ENCODE measurements at regions not wholly inside any gene's neighbourhood (a gene's known extent, or its start where the extent isn't known, plus 50 kb on each side); places are given as distances from the start of the nearest gene placed in this dataset.

- ATAC-seq (ENCODE audit: poor library complexity) (no peak), DNase-seq (no peak)
- intact Hi-C loops (cut with DNase I, micrococcal nuclease) = no loop called here
- POLR2A ChIA-PET = no interaction called here
- no peak for TF ChIP-seq CTCF (IDR thresholded peaks at IDR 0.05)
- no peak overlapping the region for H3K27ac Mint-ChIP-seq
- Histone ChIP-seq H3K9me3 (ENCODE audit: control insufficient read depth in 1 of 2, insufficient read depth in 1 of 2, low read length in 2 of 2) (no peaks in the 10 kb centered on the region), H3K4me1 (ENCODE audit: insufficient read depth, low read length) (no peaks in the 10 kb centered on the region), H3K4me3 (ENCODE audit: low read length) (no peak overlapping the region), H3K27me3 (ENCODE audit: control insufficient read depth in 1 of 2, insufficient read depth in 2 of 2, low read length in 2 of 2) (peaks cover 0 to 3% of the 10 kb centered on the region in 2 experiments), H3K36me3 (ENCODE audit: insufficient read depth, low read length) (no peaks in the 10 kb centered on the region), H3K27ac (ENCODE audit: low read depth in 1 of 2, low read length in 2 of 2) (no peak overlapping the region)
- H3K27me3 Mint-ChIP-seq = peaks cover 21% of the 10 kb centered on the region
- H3K4me1 Mint-ChIP-seq (ENCODE audit: low read depth) = no peaks in the 10 kb centered on the region
- no peaks in the 10 kb centered on the region for H3K9me3 Mint-ChIP-seq
- CTCF ChIA-PET = no interaction called here
- no peaks in the 10 kb centered on the region for H3K36me3 Mint-ChIP-seq (ENCODE audit: low read depth)
- no peak overlapping the region for H3K4me3 Mint-ChIP-seq
These were observed 235.8 kb upstream of the KCNG1 start for GRCh38 chr20:51258582-51259165.

GRCh38 chr20:51255417-51255816 lies 232.5 kb upstream of the KCNG1 start:
- no peaks in the 10 kb centered on the region for H3K4me1 Mint-ChIP-seq (ENCODE audit: low read depth)
- H3K36me3 Mint-ChIP-seq (ENCODE audit: low read depth) = no peaks in the 10 kb centered on the region
- H3K27me3 Mint-ChIP-seq = peaks cover 41% of the 10 kb centered on the region
- TF ChIP-seq CTCF (IDR thresholded peaks at IDR 0.05) = no peak
- ChIA-PET CTCF (no interaction called here), POLR2A (no interaction called here)
- ATAC-seq (ENCODE audit: poor library complexity) = no peak
- peaks cover 5 to 8% of the 10 kb centered on the region in 2 experiments for H3K27me3 ChIP-seq (ENCODE audit: control insufficient read depth in 1 of 2, insufficient read depth in 2 of 2, low read length in 2 of 2)
- no peak overlapping the region for H3K4me3 ChIP-seq (ENCODE audit: low read length)
- H3K36me3 ChIP-seq (ENCODE audit: insufficient read depth, low read length) = no peaks in the 10 kb centered on the region
- H3K9me3 Mint-ChIP-seq = no peaks in the 10 kb centered on the region
- no peaks in the 10 kb centered on the region for H3K4me1 ChIP-seq (ENCODE audit: insufficient read depth, low read length)
- no peak overlapping the region for H3K27ac Mint-ChIP-seq
- intact Hi-C loops (cut with DNase I, micrococcal nuclease) = no loop called here
- no peak for DNase-seq
- no peak overlapping the region for H3K4me3 Mint-ChIP-seq
- H3K27ac ChIP-seq (ENCODE audit: low read depth in 1 of 2, low read length in 2 of 2) = no peak overlapping the region
- H3K9me3 ChIP-seq (ENCODE audit: control insufficient read depth in 1 of 2, insufficient read depth in 1 of 2, low read length in 2 of 2) = no peaks in the 10 kb centered on the region

GRCh38 chr20:51253280-51253679 lies 230.4 kb upstream of the KCNG1 start:
- Mint-ChIP-seq H3K9me3 (no peaks in the 10 kb centered on the region), H3K27me3 (peaks cover 53% of the 10 kb centered on the region), H3K4me1 (ENCODE audit: low read depth) (no peaks in the 10 kb centered on the region), H3K36me3 (ENCODE audit: low read depth) (no peaks in the 10 kb centered on the region), H3K27ac (no peak overlapping the region), H3K4me3 (no peak overlapping the region)
- intact Hi-C loops (cut with DNase I, micrococcal nuclease) = no loop called here
- Histone ChIP-seq H3K36me3 (ENCODE audit: insufficient read depth, low read length) (no peaks in the 10 kb centered on the region), H3K27ac (ENCODE audit: low read depth in 1 of 2, low read length in 2 of 2) (no peak overlapping the region), H3K9me3 (ENCODE audit: control insufficient read depth in 1 of 2, insufficient read depth in 1 of 2, low read length in 2 of 2) (no peaks in the 10 kb centered on the region), H3K4me3 (ENCODE audit: low read length) (no peak overlapping the region), H3K27me3 (ENCODE audit: control insufficient read depth in 1 of 2, insufficient read depth in 2 of 2, low read length in 2 of 2) (peaks cover 5 to 8% of the 10 kb centered on the region in 2 experiments), H3K4me1 (ENCODE audit: insufficient read depth, low read length) (no peaks in the 10 kb centered on the region)
- ChIA-PET CTCF (no interaction called here), POLR2A (no interaction called here)
- TF ChIP-seq CTCF (IDR thresholded peaks at IDR 0.05) = no peak
- no peak for ATAC-seq (ENCODE audit: poor library complexity)
- no peak for DNase-seq
